ENCODE measurements at regions not wholly inside any gene's neighbourhood (a gene's known extent, or its start where the extent isn't known, plus 50 kb on each side); places are given as distances from the start of the nearest gene placed in this dataset.

DNA sequence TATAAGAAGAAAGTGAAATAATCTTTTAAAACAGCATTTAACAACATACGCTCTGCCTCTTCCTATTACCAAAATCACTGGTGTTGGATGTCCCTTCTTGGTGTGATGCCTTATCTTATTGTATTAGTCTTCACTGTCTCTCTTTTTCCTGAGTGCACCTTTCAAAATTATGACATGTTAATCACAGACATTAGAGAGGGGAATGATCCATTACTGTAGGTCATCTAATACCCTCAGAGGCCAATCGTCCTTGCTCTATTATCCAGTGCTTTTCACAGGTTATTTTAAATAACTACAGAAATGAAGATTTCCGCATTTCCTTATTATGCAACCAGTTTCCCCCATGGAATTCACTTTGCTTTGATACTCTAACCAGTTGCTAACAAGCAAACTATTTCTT, 1292.7 kb downstream of the MAT2B start:
- DNase-seq (ENCODE audit: low read depth, low spot score) = no peak

DNA sequence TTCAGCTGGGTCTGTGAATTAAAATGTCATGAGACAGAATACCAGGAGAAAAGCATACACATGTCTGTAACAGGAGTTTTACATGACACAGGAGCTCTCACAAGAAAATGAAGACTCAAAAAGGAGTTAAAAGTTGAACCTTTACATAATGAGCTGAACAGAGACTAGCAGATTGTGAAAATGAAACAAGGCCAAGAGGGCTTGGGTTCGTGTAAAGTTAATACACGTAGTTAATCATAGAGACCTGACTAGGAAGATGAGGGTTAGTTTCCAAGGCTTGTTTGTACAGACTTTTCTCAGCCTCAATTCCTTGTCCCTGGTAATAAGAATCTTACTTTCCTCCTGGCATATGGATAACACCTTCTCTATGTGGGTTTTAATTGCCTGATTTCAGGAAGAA, 1294.0 kb downstream of the MAT2B start:
- DNase-seq (ENCODE audit: low read depth, low spot score) = no peak

DNA sequence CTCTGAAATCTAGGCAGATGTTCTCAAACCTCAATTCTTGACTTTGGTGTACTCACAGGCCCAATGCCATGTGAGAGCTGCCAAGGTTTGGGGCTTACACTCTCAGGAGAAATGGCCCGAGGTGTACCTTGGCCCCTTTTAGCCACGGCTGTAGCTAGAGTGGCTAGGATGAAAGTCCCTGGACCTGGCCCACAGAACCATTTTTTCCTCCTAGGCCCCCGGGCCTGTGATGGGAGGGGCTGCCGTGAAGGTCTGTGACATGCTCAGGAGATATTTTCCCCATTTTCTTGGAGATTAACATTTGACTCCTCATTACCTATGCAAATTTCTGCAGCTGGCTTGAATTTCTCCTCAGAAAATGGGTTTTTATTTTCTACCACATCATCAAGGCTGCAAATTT, 1296.5 kb downstream of the MAT2B start:
- DNase-seq (ENCODE audit: low read depth, low spot score) = no peak

DNA sequence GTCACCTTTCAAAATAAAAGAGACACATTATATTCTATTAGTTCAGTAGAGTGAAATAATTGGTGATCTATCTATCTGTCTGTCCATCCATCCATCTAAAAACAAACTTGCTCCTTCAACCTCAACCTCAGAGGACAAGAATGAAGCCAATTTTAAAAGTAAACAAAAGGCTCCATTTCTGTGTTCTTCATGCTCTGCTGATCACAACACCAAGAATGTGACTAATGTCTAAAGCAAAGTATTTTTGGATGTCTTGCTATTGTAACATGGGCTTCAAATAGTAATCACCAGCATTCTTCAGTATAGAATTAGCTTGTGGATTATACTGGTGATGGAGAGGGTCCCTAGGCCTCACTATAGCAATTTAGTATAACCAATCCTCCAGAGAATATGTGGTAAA, 1304.4 kb downstream of the MAT2B start:
- DNase-seq (ENCODE audit: low read depth, low spot score) = peak; percentile 78

DNA sequence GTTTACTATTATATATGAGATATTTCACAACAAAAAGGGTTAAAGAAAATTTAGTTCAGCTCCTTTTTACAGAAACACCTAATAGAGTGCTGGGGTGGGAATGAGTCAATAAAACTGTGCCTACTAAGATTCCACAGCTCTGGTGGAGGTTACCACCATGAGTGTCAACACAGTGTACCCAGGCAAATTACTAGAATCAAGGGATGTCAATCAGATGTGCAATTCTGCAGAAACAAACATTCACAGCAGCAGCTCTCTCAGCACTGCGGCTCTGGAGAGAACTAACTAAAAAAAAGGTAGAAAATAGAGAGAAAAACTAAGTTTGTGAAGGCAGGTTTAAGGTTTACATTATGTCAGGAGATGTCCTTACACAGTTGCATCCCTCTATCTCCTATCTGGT, 1313.0 kb downstream of the MAT2B start:
- DNase-seq (ENCODE audit: low read depth, low spot score) = peak; percentile 63

DNA sequence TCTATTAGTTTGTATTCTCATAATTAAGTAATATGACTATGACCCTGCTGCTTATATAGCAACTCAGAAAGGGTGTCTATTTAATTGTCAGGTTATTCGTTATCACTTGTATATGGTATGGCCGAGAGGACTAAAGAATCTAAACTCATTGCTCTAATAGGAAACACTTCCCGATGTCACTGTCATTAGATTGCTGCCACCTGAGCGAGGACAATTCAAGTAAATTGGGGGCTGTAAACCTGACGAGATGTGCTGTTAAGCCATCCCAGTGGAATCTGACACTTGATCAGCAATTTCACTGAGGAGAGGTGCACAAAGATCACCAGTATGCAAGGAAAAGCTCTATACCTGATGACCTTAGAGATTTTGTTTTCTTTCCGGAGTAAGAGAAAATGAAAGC, 1319.3 kb downstream of the MAT2B start:
- no peak for DNase-seq (ENCODE audit: low read depth, low spot score)

DNA sequence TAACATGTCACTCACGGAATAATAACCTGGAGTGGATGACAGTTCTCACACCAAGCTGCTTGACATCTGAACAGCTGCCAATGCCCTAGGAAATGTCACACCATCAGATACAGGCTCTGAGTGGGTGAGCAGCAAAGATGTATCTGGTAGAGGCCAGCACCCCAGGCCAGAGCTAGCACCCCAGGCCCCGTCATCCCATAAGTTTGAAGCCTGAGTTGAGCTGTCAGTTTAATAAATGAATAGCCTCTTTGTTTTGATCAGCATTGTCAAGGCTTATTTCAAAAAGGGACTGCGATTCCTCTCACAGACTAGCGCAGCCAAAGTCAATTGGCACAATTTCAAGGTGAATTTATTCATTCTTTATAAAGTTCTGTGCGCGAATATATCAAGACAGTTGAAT, 1327.1 kb downstream of the MAT2B start:
- peak; percentile 5 for DNase-seq (ENCODE audit: low read depth, low spot score)

DNA sequence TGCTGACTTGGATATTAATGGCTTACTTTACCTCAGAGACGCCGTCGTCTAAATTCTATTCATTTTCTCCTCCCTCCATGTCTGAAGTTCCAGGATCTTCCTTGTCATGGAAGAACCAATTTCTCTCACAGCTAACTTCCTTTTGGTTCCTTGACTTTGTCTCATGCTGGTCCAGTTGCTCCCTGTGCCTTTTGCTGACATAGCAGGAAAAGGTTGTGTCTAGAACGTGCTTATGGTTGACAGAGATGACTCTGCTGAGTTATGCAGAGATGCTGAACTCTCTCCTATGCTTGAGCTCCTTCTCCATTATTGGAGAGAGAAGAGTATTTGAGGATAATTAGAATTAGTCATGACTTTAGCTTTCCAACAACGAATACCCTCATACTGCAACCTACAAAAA, 1338.9 kb downstream of the MAT2B start:
- DNase-seq (ENCODE audit: low read depth, low spot score) = no peak

DNA sequence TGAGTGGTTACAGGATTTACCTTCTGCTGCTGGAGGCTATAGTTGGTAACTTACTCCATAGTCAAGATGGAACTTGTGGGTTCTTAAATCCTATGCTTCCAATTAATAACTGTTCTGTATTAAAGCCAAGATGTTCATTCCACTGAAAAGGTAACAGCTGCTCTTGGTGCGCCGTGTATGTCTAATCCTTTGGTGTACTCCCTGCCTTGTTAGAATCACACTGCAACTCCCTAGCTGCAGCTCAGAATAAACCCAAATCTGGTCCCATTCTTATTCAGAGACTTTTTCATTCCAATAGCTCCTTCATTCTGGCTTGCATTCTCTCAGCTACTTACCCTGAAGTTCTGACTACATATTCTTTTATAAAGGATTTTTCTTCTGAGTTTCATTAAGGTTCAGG, 1355.5 kb downstream of the MAT2B start:
- DNase-seq (ENCODE audit: low read depth, low spot score) = no peak

DNA sequence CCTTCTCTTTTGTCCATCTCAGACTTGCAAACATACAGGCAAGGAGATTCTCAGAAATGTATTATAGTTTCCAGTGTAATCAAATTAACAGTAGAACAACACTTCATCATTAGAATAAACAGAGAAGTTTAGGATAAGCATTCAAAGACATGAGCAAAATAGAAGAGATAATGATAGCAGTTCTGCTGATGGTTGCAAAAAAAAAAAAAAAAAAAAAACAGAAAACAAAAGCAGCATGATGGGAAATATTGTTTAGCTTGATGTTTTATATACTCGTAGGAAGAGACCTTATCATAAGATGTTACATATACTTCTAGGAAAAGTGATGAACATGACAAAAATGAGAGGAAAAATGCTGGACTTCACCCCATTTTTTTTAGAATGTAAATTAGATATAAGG, 1356.2 kb downstream of the MAT2B start:
- DNase-seq (ENCODE audit: low read depth, low spot score) = no peak

DNA sequence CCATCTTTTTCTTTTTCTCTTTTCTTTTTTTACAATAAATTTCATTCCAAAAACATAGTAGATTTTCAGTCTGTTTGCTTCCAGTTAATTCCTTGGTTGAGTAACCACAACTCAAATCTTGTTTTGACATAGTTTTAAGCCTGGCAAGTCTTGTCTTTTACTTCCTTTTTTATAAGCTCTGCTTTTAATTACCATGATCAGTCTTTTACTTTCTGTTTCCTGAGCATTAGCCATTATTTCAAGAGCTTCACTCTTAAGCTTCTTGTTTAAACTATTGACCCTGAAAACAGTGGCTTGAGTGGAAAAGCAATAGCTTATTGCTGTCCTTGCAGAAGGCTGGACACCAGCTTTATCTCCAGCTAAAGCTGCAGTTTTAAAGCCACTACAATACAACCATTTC, 1363.3 kb downstream of the MAT2B start:
- DNase-seq (ENCODE audit: low read depth, low spot score) = peak; percentile 10

DNA sequence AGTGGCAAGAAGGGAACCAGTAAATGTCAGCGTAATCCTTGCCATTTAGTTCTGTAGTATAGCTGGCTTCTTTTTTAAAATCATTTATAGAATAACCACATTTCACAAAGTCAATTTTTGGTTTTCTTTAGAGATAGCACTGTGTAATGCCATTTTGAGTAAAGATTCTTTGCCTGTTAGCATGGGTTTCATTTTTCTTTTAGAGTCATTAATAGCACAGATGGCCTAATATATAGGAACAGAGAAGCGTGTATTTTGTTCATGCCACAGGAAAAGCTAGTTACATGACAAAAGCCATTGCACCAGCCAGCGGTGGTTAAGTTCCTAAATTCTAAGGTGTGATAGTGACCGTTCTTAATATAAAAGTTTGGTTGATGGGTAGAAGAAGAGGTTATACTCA, 1363.9 kb downstream of the MAT2B start:
- no peak for DNase-seq (ENCODE audit: low read depth, low spot score)

DNA sequence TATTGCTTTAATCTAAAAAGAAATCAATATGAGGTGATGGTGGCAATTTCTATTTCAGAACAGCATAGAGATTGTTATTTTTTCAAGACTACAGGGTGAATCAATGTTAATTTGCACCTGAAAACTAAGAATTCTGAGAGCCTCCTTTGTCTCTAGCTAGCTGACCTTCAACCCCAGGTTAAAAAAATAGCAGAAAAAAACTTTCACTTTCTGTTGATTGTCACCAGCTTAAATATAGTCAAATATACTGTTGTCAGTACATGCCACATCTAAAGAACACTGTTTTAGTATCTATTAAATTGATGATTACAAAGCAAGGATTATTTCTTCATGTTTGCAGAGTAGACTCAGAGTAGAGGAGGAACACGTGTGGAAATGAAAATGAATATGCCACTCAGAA, 1371.4 kb downstream of the MAT2B start:
- DNase-seq (ENCODE audit: low read depth, low spot score) = no peak

DNA sequence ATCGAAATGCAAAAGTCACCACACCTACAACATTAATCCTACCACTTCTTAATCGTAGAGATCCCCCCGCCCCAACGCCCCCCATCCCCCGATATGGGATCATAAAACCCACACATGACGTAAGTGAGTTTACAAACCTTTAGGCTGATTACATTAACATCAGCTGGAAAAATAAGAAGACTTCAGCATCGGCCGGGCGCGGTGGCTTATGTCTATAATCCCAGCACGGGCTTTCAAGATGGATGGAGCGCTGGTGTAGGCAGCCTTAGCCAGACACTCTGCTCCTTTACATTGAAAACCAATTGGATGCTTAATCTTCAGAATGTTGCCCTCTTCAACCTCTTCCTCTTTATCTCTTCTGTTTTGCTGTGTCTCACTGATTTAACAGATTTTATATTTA, 1376.0 kb downstream of the MAT2B start:
- no peak for DNase-seq (ENCODE audit: low read depth, low spot score)

DNA sequence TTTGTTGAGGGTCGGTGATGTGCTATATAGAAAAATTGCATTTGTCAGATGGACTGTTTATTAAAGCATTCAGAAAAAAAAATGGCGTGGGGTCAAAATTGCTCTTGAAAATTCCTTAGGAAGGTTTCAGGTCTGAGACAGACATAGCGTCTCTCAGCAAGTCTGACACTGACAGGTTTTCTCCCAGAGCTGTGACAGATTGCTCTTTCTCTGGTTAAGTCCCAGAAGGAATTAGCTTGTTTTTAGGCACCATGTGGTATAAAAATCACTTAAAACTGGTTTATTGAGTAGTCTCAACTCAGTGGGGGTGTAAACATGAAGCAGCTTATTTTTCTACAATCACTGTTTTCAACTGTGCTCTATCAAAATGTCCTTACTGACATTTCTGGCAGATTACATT, 1379.8 kb downstream of the MAT2B start:
- no peak for DNase-seq (ENCODE audit: low read depth, low spot score)

DNA sequence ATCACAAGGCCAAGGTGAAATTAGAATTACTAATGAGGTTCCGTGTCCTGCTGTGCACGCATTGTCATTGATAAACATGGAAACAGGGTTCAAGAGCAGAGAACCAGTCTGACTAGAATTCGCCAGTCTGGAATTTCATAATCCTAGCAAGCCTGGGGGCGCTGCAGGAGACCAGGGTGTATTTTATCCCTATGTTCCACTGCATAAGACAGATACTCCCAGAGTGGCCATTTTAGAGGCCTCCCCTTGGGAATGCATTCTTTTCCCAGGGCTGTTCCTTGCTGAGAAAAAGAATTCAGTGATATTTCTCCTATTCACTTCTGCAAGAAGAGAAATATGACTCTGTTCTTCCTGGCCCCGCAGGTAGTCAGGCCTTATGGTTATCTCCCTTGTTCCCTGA, 1387.7 kb downstream of the MAT2B start:
- no peak for DNase-seq (ENCODE audit: low read depth, low spot score)

DNA sequence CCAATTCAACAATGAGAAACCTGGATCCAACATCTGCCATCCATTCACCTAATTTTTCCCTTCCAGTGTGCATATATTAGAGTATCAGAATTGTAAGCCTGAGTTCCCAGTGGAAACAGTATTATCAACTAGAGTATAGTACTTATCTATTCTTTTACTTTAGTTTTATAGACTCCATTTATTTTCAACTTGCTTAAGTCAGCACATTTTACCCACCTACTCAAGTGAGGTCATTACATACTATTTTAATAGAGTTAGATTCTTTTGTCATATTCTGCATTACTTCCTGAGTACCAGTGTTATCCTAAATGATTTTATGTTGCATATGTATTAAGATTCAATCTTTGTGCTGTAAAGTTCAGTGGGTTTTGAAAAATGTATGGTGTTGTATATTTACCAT, 1393.3 kb downstream of the MAT2B start:
- DNase-seq (ENCODE audit: low read depth, low spot score) = no peak

DNA sequence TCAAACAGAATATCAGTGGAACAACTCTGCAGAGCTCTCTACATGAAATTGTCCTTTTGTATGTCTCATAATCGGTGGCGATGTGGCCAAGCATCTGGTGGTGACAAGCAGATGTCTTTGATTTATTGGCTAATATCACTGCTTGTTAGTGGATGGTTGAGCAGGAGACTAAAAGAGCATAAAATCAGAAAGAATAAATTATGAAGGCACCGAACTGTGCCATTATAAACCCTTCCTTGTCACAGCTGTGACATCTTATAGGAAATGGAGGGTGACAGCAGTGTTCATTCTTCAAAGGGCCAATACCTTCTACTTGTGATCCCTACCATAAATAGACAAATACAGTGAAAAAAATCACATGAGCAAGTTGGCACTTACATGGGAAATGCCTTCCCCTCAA, 1404.3 kb downstream of the MAT2B start:
- DNase-seq (ENCODE audit: low read depth, low spot score) = no peak

DNA sequence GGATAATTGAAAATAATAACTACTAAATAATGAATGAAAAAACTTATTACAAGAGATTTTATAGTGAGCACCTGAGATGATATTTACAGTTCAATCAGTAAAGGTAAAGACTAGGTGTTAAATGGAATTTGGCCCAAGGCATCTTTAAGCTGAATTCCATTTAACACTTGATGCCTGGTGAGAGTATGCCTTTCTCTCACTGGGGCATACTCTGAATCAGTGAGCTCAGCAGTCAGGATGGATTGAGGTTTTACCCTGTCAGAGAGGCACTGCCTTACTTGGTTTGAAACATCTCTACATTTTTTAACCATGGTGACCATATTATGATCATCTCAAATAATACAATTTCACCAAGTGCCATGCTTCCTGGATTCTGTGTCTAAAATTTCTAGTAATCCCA, 1416.3 kb downstream of the MAT2B start:
- DNase-seq (ENCODE audit: low read depth, low spot score) = no peak

DNA sequence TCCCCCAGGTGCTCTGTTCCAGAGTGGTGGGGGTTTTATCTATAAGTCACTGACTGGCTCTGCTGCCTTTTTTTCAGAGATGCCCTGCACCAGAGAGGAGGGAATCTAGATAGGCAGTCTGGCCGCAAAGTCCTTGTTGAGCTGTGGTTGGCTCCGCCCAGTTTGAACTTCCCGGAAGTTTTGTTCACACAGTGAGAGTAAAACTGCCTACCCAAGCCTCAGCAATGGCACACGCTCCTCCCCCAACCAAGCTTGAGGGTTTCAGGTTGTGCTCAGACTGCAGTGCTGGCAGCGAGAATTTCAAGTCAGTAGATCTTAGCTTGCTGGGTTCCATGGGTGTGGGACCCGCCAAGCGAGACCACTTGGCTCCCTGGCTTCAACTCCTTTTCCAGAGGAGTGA, 1428.6 kb downstream of the MAT2B start:
- no peak for DNase-seq (ENCODE audit: low read depth, low spot score)

DNA sequence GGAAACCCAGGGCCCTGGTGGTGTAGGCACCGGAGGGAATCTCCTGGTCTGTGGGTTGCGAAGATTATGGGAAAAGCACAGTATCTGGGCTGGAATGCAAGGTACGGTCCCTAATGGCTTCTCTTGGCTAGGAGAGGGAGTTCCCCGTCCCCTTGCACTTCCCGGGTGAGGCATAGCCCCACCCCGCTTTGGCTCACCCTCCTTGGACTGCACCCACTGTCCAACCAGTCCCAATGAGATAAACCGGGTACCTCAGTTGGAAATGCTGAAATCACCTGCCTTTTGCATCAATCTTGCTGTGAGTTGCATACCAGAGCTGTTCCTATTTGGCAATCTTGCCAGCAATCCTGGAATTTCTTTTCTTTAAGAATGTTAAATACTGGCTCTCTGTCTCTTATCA, 1429.1 kb downstream of the MAT2B start:
- DNase-seq (ENCODE audit: low read depth, low spot score) = peak; percentile 7

DNA sequence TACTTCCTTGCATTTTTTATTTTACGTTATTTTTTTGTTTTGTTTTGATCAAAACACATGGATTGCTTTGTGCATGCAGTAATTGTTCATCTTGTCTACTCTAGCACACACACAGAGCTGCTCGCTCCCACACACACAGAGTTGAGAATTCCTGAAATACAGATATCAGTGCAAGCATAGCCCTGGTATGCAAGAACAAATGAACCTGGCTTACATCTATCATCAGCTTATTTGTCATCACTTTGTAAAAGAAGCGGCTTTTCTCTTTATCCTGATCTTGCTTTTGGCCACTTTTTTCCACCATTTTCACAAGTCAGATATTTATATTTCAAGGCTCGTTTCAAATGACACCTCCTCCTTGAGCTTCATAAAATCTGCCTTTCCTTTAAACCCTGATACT, 1435.7 kb downstream of the MAT2B start:
- DNase-seq (ENCODE audit: low read depth, low spot score) = no peak

DNA sequence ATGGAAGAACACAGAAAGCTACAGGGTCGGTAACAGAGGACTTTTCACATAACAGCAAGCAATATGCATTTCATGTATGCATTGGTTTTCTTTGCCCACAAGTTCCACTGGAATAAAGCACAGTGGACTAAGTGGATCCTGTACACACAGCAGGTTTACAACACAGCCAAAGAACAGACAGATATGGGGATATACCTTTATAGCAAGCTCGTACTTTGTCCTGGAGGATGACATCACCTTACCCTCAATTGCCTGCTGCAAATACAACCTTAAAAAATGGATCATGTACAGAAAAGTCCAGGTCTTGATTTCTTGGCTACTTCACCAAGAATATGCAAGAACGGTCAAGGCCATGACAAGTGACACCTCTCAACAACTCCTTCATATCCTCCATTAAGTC, 1445.5 kb downstream of the MAT2B start:
- no peak for DNase-seq (ENCODE audit: low read depth, low spot score)

DNA sequence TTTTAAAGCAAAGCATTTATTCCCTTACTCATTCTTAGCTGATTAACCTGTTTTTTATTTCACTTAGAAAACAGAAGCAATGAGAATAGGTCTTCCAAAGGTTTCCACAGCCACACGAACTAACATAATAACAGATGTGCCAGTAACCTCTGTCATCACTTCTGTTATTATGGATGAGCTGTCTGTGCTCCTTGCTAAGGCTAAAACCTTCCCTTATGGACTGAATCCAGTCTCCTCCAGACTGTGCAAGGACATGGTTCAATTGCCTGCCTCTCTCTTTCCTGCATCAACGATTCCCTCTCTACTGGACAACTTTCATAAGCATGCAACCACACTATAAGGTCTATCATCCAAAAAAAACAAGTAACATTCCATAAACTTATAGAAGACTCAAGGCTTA, 1446.2 kb downstream of the MAT2B start:
- no peak for DNase-seq (ENCODE audit: low read depth, low spot score)

DNA sequence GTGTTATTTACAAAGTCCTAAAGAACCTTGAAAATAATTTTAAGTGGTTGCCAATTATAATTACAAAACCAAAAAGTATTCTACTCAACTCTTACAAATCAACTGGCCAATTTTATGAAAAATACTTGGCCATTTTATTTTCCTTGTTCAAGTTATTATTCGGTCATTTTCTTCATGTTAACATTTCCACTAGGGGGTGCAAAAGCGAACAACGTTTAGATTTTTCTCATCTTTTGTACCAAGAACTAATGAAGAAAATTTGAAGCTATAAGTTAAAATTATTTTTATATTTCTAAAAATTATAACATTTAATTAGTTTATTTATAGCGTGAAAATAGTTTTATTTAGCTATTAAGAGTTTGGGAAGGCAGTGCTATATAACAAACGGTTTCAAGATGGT, 1453.3 kb downstream of the MAT2B start:
- DNase-seq (ENCODE audit: low read depth, low spot score) = no peak
